AG10803 (cell line): ENCODE measurements at regions not wholly inside any gene's neighbourhood (a gene's known extent, or its start where the extent isn't known, plus 50 kb on each side); places are given as distances from the start of the nearest gene placed in this dataset.

ENCODE experiments used
- DNase-seq: peaks from one replicate; pipeline ENCODE4 v3.0.0; 2010; ENCODE audit warnings: low read depth
- H3K4me3 ChIP-seq: 2 replicates; pipeline ENCODE4 v1.5.1; 2011; ENCODE audit warnings: mild to moderate bottlenecking, low read length, control low read depth
- CTCF ChIP-seq: conservative IDR thresholded peaks from 2 replicates; pipeline ENCODE4 v1.5.1; 2011; ENCODE audit warnings: mild to moderate bottlenecking, low read length, control low read depth, inconsistent platforms

GRCh38 chr3:19022546-19022945 is 125.8 kb upstream of the KCNH8 start:
- no peak for TF ChIP-seq CTCF
- H3K4me3 ChIP-seq: no peak overlapping the region
- no peak for DNase-seq

GRCh38 chr3:19016851-19017250 is 131.5 kb upstream of the KCNH8 start:
- no peak for TF ChIP-seq CTCF
- DNase-seq: no peak
- no peak overlapping the region for H3K4me3 ChIP-seq

- H3K4me3 ChIP-seq: no peak overlapping the region
- TF ChIP-seq CTCF: no peak
- DNase-seq: no peak
Observed at GRCh38 chr3:19013879-19014278, 134.4 kb upstream of the KCNH8 start.

- no peak overlapping the region for H3K4me3 ChIP-seq
- TF ChIP-seq CTCF: no peak
- DNase-seq: no peak
Observed at GRCh38 chr3:19012846-19013245, 135.5 kb upstream of the KCNH8 start.

GRCh38 chr3:19002606-19003005 is 145.7 kb upstream of the KCNH8 start:
- DNase-seq: no peak
- H3K4me3 ChIP-seq: no peak overlapping the region
- TF ChIP-seq CTCF: no peak

- no peak for DNase-seq
- no peak for TF ChIP-seq CTCF
- no peak overlapping the region for H3K4me3 ChIP-seq
Observed at GRCh38 chr3:18998069-18998468, 150.2 kb upstream of the KCNH8 start.

GRCh38 chr3:18992709-18993108 is 155.6 kb upstream of the KCNH8 start:
- DNase-seq: no peak
- no peak for TF ChIP-seq CTCF
- no peak overlapping the region for H3K4me3 ChIP-seq
